HG02852 (cell line): ENCODE measurements at regions not wholly inside any gene's neighbourhood (a gene's known extent, or its start where the extent isn't known, plus 50 kb on each side); places are given as distances from the start of the nearest gene placed in this dataset.

Experiments used
- ATAC-seq: cut with Tn5 transposase; IDR thresholded peaks from one replicate; pipeline ENCODE4 v1.9.1; 2021; ENCODE audit warnings: mild to moderate bottlenecking, moderate library complexity; ENCODE audit not compliant: unreplicated experiment

DNA sequence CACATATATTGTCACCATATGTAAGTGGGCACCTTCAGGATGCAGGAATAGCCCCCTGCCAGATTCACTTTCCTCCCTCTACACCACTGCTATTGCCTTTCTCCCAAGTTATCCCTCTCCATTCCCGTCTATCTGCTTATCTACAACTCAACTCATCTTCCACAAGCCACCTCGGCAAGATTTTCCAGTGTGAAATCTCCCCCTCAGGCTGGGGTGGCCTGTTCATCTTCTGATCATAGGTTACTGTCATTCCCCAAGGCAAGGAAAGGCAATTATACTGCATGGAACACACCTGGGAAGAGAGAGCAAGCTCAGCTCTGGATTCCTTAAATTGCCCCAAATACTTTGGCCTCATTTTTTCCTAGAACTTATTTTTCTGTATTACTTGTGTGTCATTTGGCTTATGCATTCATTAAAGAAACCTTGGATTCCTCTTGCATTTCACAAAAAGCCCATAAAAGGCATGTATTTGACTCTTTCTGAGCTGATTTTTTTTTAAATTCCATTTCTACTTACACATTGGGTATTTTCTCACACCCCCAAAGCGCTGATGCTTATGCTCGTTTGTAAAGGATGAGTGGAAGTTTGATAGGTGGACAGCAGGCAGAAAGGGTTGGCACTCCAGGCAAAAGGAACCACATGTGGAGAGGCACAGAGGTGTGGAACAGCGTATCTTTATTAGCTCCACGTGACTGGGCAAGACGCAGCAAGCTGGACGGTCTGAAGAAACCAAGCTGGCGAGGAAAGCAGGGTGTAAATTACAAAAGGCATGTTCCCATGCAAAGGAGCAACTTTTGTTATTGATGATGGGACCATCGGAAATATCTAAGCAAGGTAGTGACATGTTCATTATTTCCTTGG lies 169.7 kb upstream of the RAB4A start:
- no peak for ATAC-seq

DNA sequence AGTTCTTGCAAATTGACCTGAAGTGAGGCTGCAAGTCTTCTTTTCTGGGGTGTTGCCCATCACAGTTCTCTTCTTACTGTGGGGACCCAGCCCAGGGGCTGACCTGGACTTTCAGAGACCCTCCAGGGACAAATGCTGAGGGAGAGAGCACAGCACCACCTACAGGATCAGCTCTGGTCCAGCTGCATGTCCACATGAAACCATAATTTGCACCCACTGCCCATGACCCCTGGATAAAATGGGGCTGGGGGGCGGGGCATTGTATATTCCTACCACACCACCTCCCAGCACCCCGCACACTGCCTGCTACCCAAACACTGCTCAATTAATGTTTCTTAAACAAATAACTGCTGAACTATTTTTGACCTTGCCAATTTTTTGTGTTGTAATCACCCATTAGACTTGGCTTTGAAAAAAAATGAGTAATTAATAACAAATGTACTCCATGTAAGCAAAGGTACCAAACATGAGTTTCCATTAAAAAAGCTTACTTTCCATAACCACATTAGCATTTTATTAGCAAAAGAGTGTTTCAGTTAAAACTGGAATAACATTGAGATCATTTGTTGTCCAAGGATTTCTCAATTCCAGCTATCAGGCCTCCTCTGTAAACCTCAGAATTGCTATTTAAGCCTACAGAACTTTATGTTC lies 168.0 kb upstream of the RAB4A start:
- no peak for ATAC-seq

DNA sequence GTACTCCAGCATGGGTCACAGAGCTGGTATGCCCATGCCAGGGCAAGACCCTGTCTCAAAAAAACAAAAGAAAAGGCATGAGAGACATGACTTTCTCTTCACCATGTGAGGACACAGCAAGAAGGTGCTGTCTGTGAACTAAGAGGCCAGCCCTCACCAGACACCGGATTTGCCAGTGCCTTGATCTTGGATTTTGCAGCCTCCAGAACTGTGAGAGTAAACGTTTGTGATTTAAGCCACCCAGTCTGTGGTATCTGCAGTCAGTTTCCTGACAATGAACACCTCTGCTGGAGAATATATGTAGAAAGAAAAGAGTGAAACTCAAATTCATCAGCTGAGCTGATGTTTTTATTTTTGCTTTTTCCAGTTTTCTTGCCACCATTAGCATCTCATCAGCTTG lies 166.3 kb upstream of the RAB4A start:
- no peak for ATAC-seq

DNA sequence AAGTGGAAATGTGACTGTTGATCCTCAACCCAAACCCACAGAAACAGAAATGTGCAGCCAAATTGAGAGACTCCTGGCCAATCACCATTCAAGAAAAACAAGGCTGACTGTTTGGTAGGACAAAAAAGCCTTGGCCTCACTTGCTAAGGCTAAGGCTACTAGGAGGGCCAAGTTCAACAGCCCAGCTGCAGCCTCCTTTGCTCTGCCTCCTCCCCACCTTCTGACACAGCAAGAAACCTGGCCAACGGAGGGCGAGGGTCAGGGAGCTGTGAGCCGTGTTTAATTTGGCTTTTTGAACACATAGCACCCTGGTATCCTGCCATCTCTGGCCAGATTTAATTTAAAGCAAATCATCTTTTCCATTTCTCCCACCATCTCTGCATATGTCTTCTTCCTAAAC lies 165.8 kb upstream of the RAB4A start:
- ATAC-seq: no peak

DNA sequence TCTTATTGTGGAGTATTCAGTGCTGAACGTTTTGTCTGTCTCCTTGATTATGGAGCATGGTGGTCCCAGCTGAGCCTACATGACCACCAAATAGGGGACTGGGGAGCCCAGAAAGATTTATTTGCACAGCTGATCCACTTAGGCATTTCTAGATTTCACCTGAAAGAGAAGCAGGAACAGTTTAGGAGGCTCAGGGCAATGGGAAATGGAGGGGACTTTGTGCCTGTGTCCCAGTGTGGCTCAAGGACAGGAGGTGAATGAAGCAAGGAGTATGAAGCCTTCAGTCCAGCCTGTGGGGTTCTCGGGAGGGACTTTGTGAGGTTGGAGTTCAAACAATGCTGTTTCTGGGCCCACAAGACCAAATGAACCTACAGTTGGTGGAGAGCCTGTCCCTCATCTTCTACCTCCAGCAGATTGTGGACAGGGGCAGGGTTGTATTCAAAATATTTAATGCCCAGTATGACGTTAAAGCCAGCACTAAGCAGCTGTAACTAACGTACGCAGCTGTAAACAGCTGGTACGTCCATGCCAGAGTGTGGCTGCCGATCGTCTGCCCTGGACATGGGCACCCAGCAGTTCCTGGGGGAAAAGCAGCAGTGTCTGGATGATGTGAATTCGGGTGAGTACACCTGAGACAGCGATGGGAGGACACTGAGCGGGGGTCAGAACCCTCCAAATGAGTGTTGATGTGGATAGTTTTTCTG lies 164.9 kb upstream of the RAB4A start:
- no peak for ATAC-seq

DNA sequence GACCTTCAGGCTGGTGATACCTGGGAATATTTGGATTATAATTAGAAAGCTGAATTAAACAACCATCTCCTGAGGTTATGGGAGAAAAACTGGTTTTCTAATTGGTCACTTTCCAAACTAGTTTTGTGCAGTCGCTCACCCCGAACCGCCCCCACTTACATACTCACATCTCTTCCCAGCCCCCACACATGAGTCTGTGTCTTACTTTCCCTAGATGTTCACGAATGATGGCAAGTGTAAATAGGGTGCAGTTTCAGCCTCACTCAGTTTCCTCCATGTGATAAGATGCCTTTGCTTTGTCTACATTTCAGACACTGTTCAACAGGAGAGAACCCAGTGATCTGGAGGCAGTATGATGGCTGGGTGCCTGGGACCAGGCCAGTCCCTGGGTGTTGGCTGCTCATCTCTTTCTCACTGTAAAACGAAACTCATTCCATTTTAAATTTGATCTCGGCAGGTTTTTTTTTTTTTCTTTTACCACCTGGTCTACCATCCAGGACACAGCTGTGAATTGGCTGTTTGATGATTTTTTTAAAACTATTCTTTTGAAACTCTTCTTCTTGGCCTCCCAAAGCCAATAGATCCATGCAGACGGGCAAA lies 164.3 kb upstream of the RAB4A start:
- no peak for ATAC-seq

DNA sequence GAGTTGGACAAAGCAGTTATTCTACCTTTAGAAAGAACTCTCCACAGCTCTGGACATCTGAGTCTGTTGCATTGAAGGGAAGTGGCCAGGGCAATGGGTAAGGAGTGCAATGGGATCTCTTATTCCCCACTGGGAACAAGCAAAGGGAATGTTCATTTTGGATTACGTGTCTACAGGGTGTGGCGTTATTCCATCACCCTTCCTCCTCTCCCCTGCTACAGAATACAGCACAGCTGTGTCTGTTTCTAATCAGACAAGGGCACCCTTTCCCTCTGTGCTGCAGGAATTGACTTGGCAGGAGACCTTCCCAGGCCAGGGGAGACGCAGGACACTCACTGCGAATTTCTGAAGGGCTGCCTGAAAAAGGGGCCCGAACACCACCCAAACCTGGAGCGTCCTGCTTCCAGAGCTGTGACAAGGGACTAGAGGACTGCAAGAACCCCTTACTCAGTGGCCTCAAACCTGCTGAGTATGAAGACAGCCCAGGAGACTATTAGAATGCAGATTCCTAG lies 163.6 kb upstream of the RAB4A start:
- ATAC-seq: no peak

DNA sequence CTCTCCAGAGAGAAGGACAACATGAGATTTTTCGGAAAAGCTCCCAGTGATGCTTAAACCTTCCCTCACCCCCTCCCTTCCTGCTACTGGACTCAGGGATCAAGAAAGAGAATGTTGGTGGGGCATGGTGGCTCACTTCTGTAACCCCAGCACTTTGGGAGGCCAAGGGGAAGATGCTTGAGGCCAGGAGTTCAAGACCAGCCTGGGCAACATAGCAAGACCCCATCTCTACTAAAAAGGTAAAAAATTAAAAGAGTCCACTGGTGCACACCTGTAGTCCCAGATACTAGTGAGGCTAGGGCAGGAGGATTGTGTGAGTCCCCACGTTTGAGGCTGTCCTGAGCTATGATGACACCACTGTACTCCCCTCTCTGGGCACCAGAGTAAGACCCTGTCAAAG lies 162.9 kb upstream of the RAB4A start:
- no peak for ATAC-seq

DNA sequence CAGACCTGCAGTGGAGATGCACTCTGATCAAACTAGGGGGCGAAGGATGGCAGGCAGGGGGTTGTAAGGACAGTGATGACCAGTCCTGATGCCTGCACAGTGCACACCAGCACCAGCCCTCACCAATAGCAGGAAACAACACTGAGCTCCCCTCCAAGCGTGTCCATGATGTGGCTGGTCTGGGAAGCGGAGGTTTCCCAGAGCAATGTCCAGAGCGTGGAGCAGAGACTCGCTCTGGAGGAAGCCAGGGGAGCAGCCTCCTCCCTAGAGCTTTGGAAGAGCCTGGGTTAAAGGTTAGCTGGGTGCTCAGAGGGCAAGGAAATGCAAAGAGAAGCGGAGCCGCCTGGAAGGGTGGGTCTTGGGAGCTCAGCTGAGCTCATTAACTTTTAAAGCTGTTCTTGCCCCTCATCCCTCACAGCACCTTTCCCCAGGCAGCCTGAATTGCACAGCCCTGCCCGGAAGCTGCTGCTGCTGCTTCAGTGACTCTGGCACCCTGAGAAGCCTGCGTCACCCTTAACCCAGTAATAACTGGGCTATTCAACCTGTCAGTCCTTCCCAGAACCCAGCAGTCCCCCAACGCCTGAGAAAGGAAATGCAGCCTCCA lies 162.2 kb upstream of the RAB4A start:
- ATAC-seq: no peak

DNA sequence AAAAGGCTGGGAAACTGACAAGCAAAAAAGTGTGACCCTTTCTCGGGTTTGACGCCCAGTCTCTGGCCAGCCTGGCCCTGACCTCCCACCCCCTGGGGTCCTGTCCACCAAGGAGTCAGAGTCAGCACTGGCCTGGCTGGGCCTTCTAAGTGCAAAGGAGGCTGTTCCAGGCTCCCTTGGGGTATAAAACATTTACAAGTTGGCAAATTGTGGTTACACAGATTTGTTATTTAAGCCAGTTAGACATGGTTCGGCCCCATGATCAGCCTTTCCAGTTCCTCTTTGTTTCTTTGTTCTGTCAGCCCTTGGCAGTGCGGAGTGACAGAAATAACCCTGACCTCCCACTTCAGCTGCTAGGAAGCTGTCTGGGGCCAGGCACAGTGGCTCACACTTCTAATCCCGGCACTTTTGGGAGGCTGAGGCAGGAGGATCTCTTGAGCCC lies 161.6 kb upstream of the RAB4A start:
- no peak for ATAC-seq

DNA sequence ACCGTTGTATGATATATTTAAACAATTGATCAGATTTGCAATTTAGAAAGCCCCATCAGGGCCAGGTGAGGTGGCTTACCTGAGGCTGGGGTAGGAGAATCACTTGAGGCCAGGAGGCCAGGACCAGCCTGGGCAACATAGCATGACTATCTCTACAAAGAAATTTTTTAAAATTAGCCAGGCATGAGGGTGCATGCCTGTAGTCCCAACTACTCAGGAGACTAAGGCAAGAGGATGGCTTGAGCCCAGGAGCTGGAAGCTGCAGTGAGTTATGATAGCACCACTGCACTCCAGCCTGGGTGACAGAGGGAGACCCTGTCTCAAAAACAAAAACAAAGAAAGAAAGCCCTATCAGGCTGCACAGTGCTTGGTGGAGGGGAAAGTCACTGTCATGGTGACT lies 159.9 kb upstream of the RAB4A start:
- ATAC-seq: no peak

DNA sequence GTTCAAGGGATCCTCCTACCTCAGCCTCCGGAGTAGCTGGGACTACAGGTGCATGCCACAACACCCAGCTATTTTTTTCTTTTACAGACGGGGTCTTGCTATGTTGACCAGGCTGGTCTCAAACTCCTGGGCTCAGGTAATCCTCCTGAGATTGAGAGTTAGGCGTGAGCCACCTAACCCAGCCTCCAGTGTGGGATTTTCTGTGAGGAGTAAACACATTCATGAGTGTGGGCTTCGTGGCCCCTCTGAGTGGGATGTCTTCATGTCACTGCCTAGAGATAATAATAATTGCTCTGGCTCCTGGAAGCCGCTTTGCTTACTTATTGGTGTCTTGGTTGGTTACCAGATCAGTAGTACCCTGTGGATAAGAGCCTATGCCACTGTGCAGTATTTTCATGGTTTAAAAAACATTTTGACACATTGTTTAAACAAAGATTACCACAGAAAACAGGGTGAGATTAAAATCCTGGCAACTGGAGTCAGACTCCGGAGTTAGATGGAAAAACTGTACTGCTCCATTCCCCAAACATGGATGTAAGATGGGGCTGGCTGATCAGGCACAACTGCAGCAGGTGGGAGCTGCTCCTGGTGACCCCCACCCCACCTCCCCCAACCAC lies 159.1 kb upstream of the RAB4A start:
- ATAC-seq: no peak

DNA sequence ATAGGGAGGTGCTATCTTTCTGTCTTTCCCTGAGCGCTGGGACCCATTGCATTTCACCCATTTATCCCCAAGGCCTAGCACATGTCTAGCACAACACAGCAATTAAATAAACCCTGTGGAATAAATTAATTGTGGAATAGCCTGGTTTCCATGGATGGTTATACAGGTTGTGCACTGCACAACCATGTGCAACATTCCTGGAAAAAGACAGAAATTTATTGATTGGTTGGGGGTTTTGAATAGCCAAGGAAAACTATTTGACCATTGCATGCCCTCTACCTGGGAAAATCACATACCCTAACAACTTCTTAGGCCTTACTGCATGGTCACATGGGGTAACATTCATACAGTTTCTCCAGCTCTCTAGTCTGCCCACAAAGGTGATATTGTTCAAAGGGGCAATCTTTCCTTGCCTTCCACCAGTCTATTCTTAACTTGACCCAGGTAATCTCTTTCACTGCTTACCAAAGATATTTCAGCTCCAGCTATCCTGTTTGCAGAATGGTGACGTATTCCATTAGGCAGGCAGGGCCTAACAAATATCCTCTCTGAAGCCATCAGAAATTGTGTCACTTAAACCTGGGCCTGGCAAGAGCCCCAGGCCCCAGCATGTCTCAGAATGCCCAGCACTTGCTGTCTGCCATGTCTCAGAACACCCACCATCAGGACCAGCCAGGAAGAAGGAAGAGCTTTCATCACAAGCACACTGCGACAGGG lies 157.9 kb upstream of the RAB4A start:
- no peak for ATAC-seq

DNA sequence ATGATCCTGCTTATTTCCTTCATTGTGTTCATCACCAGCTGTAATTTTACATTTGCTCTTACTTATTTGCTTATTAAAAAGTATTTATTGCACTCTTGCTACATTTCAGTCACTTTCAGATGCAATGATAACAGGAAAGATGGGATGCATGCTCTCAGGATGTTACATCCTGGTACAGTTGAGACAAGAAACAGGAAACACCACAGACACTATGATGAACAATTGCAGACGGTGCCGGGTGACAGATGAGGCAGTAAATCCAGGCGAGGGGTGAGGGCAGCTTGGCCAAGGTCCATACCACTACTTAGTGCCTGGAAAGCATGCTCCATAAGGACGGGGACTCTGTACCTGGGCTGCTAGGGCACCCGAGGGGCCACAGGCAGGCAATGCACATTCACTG lies 156.6 kb upstream of the RAB4A start:
- ATAC-seq: no peak

DNA sequence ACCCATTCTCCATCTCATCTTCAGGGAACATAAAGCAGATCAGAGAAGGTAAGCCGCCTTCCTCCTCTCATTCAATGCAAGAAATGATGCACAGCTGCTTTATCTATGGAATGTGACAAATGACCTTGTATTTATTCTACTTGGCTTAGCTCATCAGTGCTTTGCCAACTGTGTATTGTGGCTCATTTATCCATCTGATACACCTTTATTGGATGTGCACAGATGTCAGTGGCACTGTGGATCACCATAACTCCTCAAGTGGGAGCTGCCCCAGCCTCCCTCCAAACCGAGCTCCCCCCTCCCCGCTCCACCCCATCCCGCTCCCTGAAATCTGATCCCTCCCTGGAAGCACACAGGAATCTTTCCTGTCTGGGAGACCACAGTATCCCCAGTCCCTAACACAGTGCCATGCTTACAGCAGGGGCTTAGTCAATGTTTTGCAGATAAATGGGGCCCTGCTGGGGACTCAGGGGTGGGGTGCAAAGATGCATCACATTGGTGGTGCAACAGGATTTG lies 156.0 kb upstream of the RAB4A start:
- no peak for ATAC-seq

DNA sequence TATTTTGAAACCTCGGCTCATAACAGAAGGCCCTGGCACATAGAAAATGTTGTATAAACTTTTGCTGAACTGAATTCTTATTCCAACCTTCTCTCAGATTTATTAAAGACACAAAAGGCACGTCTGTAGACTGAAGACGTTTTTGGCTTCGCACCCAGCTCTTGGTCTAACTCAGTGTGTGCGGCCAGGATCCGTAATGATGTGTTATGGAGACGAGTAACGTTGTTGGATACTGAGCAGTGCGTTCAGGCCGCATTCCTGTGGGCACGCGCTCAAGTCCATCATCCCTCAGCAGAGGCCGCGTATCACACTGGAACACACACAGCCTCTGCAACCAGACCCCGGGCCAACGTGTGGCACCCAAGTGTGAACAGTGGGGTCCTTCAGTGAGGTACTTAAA lies 154.8 kb upstream of the RAB4A start:
- ATAC-seq: no peak

DNA sequence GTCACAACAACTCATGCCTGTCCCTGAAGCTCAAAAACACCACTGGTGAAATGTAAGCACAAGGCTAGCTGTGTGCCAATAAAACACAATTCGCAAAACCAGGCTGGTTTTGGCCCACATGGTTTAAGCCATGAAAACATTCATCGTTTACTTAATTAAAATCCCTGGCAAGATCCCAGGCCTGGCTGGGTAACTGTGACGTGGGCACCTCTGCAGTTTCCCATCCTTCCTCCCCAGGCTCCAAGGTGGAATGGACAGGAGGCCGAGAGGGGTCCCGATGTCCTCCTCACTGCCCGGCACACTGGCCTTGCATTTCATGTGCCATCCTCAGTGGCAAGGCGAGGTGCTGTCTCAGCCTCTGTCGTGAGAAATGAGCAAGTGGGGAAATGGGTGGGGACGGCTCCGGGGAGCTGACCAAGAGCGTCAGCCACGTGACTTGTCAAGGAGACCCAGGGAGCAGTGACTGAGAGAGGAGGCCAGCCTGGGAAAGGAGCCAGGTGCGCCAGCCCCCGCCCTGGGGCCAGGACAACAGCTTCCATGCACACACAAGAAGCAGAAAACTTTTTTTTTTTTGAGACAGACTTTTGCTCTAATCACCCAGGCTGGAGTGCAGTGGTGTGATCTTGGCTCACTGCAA lies 153.1 kb upstream of the RAB4A start:
- ATAC-seq: no peak

DNA sequence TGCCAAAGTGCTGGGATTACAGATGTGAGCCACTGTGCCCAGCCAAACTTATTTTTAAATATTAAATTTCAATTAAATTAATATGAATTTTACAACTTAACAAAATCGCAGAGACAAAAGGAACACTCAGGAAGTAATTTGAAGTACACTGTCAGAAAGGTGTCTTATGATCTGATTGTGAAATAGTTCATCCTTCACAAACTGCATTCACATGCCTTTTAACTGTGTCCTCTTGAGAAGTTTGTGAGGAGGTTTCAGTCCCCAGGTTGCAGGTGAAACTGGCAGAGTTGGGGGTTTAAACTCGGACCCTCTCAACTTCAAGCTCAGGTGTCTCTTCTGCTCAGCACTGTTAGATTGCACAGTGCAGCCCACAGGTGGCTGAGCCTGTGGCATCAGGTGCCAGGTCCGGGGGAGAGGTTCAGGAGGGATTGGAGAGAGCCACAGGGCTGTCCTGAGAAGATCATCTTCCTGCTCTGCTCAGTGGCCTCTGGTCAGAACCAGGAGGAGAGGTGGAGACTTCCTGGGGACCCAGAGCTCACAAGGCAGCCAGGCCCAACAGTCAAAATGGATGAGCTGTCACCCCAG lies 152.3 kb upstream of the RAB4A start:
- ATAC-seq: no peak

DNA sequence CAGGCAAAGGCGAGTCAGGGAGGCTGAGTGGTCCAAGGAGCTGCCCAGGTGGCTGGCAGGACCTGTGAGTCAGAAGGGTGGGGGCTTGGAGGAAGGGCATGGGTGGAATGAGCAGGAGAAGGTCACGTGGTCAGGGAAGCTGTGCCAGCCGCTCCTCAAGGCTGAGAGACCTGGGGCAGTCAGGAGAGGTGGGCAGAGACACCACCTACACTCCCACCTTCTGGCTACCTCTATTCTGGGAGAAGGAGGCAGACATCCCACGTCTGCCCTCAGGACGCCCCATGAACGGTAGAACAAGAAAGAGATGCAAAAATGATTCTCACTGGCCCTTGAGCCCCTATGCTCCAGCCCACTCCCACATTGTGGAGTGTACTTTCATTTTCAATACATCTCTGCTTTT lies 151.8 kb upstream of the RAB4A start:
- no peak for ATAC-seq
